NCI-H748 (cell line): ENCODE measurements at regions not wholly inside any gene's neighbourhood (a gene's known extent, or its start where the extent isn't known, plus 50 kb on each side); places are given as distances from the start of the nearest gene placed in this dataset.
"Not testable (repeated sequence)": the region's sequence is repeated elsewhere in the genome, so short reads cannot be mapped to it uniquely, and the experiment has no call there.

Experiments
- DNase-seq: peaks from one replicate; lab custom pipeline; 2025; ENCODE audit not compliant: unreplicated experiment; lab: John Stamatoyannopoulos, UW

DNA sequence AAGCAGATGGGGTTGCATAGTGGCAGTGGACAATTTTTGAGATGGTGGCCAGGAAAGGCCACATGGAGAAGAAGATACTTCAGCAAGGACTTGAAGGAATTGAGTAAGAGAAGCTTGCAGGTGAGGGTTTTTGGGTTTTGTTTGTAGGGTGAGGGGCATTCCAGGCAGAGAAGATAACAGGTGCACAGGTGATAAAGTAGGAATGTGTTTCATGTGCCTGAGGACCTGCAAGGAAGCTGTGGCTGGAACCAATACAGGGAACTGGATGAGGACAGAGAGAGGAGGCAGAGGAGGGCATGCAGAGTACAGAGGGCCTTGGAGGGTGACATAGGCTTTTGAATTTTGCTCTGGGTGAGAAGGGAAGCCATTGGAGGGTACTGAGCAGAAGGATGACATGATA, 314.5 kb downstream of the KLF12 start:
- DNase-seq = no peak

- DNase-seq = no peak
Observed at GRCh38 chr13:73816702-73817101, 317.5 kb downstream of the KLF12 start.

GRCh38 chr13:73815796-73816195, 318.4 kb downstream of the KLF12 start:
- no peak for DNase-seq

DNA sequence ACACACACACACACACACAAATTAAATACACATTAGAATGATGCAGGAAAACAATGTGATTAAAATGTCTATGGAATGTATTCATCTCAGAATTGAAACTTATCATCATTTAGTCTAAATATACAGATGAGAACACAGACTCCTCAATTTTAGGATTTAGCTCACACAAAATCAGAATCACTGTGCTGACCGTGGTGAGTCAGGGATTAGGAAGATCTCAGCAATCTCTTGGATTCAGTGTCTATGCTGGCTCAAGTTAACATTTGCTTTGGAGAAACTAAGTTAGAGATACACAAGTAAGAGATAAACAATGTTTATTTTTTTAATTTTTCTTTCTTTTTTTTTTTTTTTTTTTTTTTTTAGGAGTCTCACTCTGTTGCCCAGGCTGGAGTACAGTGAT, 323.6 kb downstream of the KLF12 start:
- DNase-seq = no peak

DNA sequence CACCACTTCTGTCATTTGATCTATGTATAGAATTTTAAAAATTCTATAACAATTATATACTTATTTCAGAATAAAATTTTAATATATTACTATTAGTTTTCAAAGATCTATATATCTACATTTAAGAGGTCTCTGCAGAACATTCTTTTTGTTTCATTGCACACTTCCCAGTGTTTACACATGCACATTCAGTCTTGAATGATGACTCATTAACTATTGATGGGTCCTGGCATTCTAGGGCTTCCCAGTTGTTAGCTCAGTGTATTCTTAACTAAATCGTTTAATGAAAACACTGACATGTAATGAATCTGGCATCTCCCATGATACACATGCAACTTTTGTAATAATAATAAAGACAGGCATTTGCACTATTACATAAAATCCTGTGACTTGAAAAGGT, 324.6 kb downstream of the KLF12 start:
- peak; percentile 50 for DNase-seq

GRCh38 chr13:73808318-73808717, 325.9 kb downstream of the KLF12 start:
- peak; percentile 88 for DNase-seq

DNA sequence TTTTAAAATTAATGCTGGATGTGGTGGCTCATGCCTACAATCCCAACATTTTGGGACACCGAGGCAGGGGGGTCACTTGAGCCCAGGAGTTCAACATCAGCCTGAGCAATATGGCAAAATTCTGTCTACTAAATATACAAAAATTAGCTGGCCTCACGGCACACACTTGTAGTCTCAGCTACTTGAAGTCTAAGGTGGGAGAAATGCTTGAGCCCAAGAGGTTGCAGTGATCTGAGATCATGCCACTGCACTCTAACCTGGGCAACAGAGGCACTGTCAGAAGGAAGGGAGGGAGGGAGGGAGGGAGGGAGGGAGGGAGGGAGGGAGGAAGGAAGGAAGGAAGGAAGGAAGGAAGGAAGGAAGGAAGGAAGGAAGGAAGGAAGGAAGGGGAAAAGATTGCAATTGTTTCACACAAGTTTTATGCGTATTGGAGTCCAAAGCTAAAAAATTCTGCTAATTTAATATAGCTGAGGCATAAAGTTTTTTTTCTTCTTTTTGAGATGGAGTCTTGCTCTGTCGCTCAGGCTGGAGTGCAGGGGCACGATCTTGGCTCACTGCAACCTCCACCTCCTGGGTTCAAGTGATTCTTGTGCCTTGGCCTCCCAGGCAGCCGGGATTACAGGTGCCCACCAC, 328.8 kb downstream of the KLF12 start:
- DNase-seq = not testable (repeated sequence)

DNA sequence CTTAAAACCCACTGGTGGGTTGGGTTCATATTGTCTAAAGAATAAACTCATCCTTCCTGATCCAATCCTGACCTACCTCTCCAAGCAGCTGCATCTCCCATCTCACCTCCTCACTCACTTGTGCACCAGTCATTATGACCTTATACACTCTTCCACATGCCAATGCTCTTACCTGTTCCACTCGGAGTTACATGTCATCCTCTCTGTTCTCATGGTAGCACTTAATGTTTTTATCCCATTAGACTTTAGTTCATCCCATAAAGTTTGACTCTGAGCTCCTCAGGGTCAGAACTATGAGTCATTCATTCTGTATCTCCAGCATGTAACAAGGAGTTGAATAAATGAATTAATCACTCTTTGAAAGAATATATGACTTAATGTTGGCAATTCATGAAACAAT, 330.2 kb downstream of the KLF12 start:
- no peak for DNase-seq

DNA sequence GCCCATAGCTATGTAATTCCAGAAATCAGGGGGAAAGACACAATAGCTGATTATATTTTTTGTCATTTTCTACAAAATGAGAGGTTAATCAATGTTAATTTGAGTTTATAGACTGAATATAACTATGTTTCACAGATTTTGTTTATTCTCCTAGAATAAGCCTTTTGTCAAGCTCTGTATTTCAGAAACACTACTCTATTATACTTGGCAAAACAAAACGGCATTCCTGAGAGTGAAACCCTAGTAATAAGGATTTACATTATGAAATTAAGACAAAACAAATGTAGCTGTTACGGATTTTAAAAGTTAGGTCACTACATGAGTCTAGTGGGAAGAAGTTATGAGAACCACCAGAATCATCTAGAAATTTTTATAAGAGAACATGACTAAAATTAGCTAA, 334.2 kb downstream of the KLF12 start:
- DNase-seq = no peak

- no peak for DNase-seq
Observed at GRCh38 chr13:73794755-73795154, 339.4 kb downstream of the KLF12 start.

DNA sequence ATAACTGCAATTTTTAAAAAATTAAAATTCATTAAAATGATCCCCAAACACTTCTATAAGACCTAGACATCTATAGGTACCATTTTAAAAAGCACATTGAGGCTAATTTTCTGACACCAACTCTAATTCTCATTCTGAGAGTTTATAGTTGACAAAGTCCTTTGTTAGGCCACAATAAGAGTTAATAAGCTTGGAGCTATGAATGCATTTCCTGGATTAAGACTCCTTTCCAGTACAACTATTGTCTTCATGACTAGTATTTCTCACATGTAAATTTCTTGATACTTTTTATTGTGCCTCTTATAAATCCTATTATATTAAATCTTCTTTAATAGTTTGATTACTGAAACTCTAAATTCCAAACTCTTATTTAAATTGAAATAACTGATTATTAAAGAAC, 340.8 kb downstream of the KLF12 start:
- DNase-seq = no peak

GRCh38 chr13:73792796-73793195, 341.4 kb downstream of the KLF12 start:
- no peak for DNase-seq

DNA sequence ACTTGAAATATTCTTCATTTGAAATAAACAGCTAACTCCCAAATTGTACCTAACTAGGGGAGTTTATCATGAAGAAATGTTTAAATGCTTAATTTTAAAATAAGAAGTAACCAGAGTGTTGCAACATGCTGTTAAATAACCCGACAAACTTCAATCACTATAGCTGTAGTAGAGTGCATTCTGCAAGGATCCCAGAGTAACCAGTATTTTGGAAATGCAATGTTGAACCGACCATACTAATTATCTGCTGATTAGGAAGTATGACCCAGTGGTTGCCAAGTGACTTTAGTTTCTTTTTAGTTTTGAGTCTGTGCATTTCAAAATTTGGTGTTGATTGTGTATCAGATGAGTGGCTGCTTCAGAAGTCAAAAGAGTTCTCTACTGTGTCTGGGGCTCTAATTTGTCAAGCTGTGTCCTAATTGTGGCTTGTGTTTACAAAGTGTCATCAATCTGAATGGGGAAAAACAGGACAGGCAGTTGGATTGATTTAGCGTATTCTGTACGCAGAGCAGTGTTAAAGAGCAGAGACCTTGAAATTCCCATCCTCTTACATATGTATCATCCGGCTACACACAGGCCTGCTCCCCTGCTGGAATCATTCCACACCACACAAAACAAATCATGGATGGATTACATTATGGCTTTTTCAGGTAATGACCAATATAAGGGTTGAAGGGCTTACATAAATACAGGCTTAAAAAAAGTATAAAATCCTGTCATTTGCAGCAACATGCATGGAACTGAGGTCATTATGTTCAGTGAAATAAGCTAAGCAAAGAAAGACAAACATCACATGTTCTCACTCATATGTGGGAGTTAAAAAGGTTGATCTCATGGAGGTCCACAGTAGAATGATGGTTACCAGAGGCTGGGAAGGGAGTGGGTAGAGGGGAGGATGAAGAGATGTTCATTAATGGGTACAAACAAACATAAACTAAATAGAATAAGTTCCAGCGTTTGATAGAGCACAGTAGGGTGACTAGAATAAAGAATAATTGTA, 351.5 kb downstream of the KLF12 start:
- peak; percentile 91 for DNase-seq

DNA sequence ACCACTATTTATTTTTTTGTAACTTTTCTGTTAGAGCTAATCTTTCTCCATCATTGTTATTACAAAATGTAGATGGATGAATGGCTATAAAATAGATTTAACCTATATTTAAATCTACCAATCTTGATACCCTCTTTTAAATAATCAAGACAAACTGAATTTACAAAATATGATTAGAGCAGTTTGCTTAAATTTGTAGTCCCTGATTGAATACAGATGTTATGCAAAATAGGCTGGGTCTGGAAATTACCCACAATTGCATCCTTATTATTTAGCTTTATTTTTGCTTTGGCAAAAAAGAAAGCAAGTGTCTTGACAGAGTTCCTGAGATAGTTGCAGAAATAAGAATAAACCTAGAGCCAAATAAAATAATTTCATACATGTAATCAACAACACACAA, 352.8 kb downstream of the KLF12 start:
- DNase-seq = no peak

GRCh38 chr13:73779881-73780280, 354.3 kb downstream of the KLF12 start:
- DNase-seq = no peak

GRCh38 chr13:73778242-73778864, 355.9 kb downstream of the KLF12 start:
- DNase-seq = no peak

- DNase-seq = no peak
Observed at GRCh38 chr13:73777134-73777533, 357.1 kb downstream of the KLF12 start.

DNA sequence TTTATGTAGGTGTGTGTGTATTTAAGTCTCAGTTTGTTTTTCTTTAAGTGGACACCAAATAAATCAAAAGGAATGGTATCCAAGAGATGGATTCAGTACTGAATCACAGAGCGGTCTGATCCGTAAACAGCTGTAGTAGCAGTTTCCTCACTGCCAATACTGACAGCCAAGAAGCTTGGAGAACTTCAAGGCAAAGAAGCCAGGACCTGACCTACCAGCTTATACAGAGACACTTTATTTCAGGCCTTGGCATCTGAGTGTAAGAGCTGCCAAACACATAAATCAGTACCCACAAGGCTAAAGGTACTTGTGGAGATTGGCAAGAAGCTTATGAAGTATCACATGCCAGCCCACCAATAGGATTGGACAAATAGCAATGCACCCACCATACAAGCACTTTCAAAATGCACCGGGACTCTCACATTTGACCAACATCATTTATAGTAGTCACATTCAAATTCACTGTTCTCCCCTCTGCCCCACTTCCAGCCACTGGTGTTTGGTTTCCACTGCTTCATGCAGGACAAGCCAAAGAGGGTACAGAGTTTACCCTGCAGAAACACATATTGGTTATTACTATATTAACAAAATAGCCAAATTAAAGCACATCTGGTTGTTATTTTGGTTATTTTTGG, 357.9 kb downstream of the KLF12 start:
- no peak for DNase-seq

DNA sequence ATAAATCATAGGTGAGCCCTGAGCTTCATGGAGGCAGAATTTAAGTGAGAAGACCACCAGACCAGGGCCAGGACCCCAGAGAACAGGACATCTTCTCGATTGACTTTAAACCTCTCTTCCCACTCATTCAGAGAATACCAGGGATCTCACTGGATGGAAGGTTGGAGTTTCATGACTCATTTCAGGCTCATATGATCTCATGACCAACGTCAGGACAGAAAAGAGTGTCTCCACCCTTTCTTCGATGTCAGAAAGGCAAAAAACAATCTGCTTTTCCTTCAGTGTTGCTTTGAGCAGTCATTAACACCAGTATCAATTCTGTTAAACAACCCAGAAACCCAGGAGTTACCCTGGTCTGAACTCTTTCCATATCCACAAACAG, 361.0 kb downstream of the KLF12 start:
- no peak for DNase-seq

- DNase-seq = no peak
Observed at GRCh38 chr13:73772449-73773167, 361.6 kb downstream of the KLF12 start.
